B cell (primary cell): ENCODE measurements at regions not wholly inside any gene's neighbourhood (a gene's known extent, or its start where the extent isn't known, plus 50 kb on each side); places are given as distances from the start of the nearest gene placed in this dataset.

Experiments
- ATAC-seq: fragments of 200-7000 bp; cut with Tn5 transposase; one replicate; pipeline ENCODE4 v1.10.0; 2021; ENCODE audit warnings: low read depth, mild to moderate bottlenecking, moderate number of reproducible peaks, moderate library complexity
- CTCF ChIA-PET: fragments of 350-600 bp; sonication (Branson Sonifier 250); formaldehyde crosslinking; loops from one replicate; lab custom pipeline; 2021; ENCODE audit warnings: antibody characterized with exemption, inconsistent platforms; lab: Charles Lee
- POLR2A ChIA-PET: fragments of 350-600 bp; sonication (Branson Sonifier 250); formaldehyde crosslinking; loops from one replicate; lab custom pipeline; 2021; ENCODE audit warnings: antibody characterized with exemption; lab: Charles Lee
- DNase-seq: peaks from one replicate; pipeline ENCODE4 v3.0.0; 2013
- H2AFZ ChIP-seq: 2 replicates; pipeline ENCODE4 v1.6.1; 2012; ENCODE audit warnings: mild to moderate bottlenecking, low read depth, low read length; ENCODE audit not compliant: insufficient read depth, poor library complexity, severe bottlenecking
- H3K27ac ChIP-seq, 2 donors: 1 replicate in 1 of 2; 2 replicates in 1 of 2; pipeline ENCODE4 v1.5.1; 2012 to 2013; ENCODE audit warnings: low read length in 2 of 2, mild to moderate bottlenecking in 2 of 2, moderate library complexity in 1 of 2
- H3K27me3 ChIP-seq, 4 experiments: fragments of 200-600 bp in 1 of 4; sonication (generic) in 1 of 4; replicated peaks in 1 of 4; 1 replicate in 2 of 4; 2 replicates in 2 of 4; pipeline versions ENCODE4 v1.6.1 to v1.7.0; 2013 to 2016; ENCODE audit warnings: low read length in 3 of 4, mild to moderate bottlenecking in 2 of 4, mixed read lengths in 1 of 4, moderate library complexity in 1 of 4; ENCODE audit not compliant: insufficient read depth in 4 of 4, control insufficient read depth in 3 of 4; ENCODE audit errors: control extremely low read depth in 1 of 4
- H3K36me3 ChIP-seq, 2 experiments: replicated peaks in 1 of 2; 1 replicate in 1 of 2; 2 replicates in 1 of 2; pipeline versions ENCODE4 v1.6.1 to v1.7.1; 2013; ENCODE audit warnings: low read length in 1 of 2; ENCODE audit not compliant: insufficient read depth in 2 of 2, control insufficient read depth in 1 of 2; ENCODE audit errors: control extremely low read depth in 1 of 2, extremely low read depth in 1 of 2
- H3K4me1 ChIP-seq, 2 donors: fragments of 200-600 bp in 1 of 2; sonication (generic) in 1 of 2; 1 replicate in 1 of 2; 2 replicates in 1 of 2; pipeline versions ENCODE4 v1.5.1 to v1.6.1; 2013 to 2017; ENCODE audit warnings: low read length in 2 of 2; ENCODE audit not compliant: control insufficient read depth in 2 of 2, insufficient read depth in 2 of 2
- H3K4me2 ChIP-seq: replicated peaks from 2 replicates; pipeline ENCODE3; 2012; ENCODE audit warnings: mild to moderate bottlenecking, low read depth, low read length; ENCODE audit not compliant: poor library complexity, severe bottlenecking
- H3K4me3 ChIP-seq, 5 experiments: fragments of 200-600 bp in 1 of 5; sonication (generic) in 1 of 5; 1 replicate in 3 of 5; 2 replicates in 2 of 5; pipeline versions ENCODE4 v1.5.1 to v1.7.0; 2011 to 2016; ENCODE audit warnings: low read length in 4 of 5, mild to moderate bottlenecking in 4 of 5, low read depth in 2 of 5, control low read depth in 1 of 5, moderate library complexity in 1 of 5; ENCODE audit not compliant: insufficient read depth in 1 of 5; ENCODE audit errors: control extremely low read depth in 1 of 5, extremely low read depth in 1 of 5
- H3K79me2 ChIP-seq: fragments of 200-600 bp; sonication (generic); one replicate; pipeline ENCODE4 v1.6.0; 2016; ENCODE audit warnings: low read length; ENCODE audit not compliant: control insufficient read depth, insufficient read depth
- H3K9ac ChIP-seq: fragments of 200-600 bp; sonication (generic); 2 replicates; pipeline ENCODE4 v1.6.1; 2017; ENCODE audit warnings: mild to moderate bottlenecking, low read length, moderate library complexity
- H3K9me3 ChIP-seq, 3 donors: one replicate each; pipeline versions ENCODE4 v1.6.1 to v1.7.1; 2013; ENCODE audit warnings: low read length in 2 of 3; ENCODE audit not compliant: control insufficient read depth in 2 of 3, insufficient read depth in 1 of 3; ENCODE audit errors: control extremely low read depth in 1 of 3
- H4K20me1 ChIP-seq: 2 replicates; pipeline ENCODE4 v1.6.0; 2012; ENCODE audit warnings: mild to moderate bottlenecking, low read length; ENCODE audit not compliant: insufficient read depth, control insufficient read depth, poor library complexity, severe bottlenecking
- H3K27ac Mint-ChIP-seq: one replicate; pipeline ENCODE4 v1.8.0; 2021; ENCODE audit warnings: mixed read lengths
- H3K27me3 Mint-ChIP-seq: one replicate; pipeline ENCODE4 v1.8.0; 2021; ENCODE audit warnings: mixed read lengths
- H3K4me1 Mint-ChIP-seq: one replicate; pipeline ENCODE4 v1.8.0; 2021; ENCODE audit warnings: mixed read lengths
- H3K4me3 Mint-ChIP-seq: one replicate; pipeline ENCODE4 v1.8.0; 2021; ENCODE audit warnings: mixed read lengths
- H3K9me3 Mint-ChIP-seq: one replicate; pipeline ENCODE4 v1.8.0; 2022; ENCODE audit warnings: mixed read lengths; ENCODE audit not compliant: insufficient read depth
- CTCF ChIP-seq: fragments of 200-600 bp; IDR thresholded peaks from one replicate; pipeline ENCODE4 v1.8.0; 2022; ENCODE audit warnings: antibody characterized with exemption, mild to moderate bottlenecking
- EZH2 ChIP-seq: IDR thresholded peaks from 2 replicates; pipeline ENCODE4 v1.6.1; 2012; ENCODE audit warnings: borderline replicate concordance, low read depth, mild to moderate bottlenecking, moderate library complexity, low read length; ENCODE audit not compliant: insufficient read depth, poor library complexity, severe bottlenecking
- WGBS: methylation state at CpG from one replicate; pipeline ENCODE4 v1.1.5; 2013; ENCODE audit warnings: missing lambda C conversion rate; ENCODE audit not compliant: insufficient coverage; 5-methylcytosine and 5-hydroxymethylcytosine counted together
- intact Hi-C: fragments of 100-400 bp; cut with micrococcal nuclease; formaldehyde crosslinking; loops from one replicate; pipeline ENCODE4 v1.10.0; 2022

GRCh38 chr3:109640146-109640652, 302.9 kb upstream of the DPPA4 start:
- ChIA-PET CTCF (no interaction called here), POLR2A (no interaction called here)
- TF ChIP-seq EZH2 (no peak), CTCF (no peak)
- H4K20me1 ChIP-seq: no peaks in the 10 kb centered on the region
- H3K27ac Mint-ChIP-seq: no peak overlapping the region
- peaks cover 2% of the 10 kb centered on the region for H3K9me3 Mint-ChIP-seq
- H3K9ac ChIP-seq: no peak overlapping the region
- H3K4me3 Mint-ChIP-seq: no peak overlapping the region
- no peaks in the 10 kb centered on the region for H3K27me3 ChIP-seq
- no peak for DNase-seq
- no peaks in the 10 kb centered on the region for H3K9me3 ChIP-seq
- no peaks in the 10 kb centered on the region for H3K36me3 ChIP-seq
- no peak overlapping the region for H3K27ac ChIP-seq
- H3K79me2 ChIP-seq: no peaks in the 10 kb centered on the region
- no peak overlapping the region for H2AFZ ChIP-seq
- no peaks in the 10 kb centered on the region for H3K4me1 Mint-ChIP-seq
- no peak overlapping the region for H3K4me3 ChIP-seq
- H3K4me1 ChIP-seq: no peaks in the 10 kb centered on the region
- no peak overlapping the region for H3K4me2 ChIP-seq
- no peak for ATAC-seq
- intact Hi-C loops: no loop called here
- H3K27me3 Mint-ChIP-seq: no peaks in the 10 kb centered on the region
- 83% methylated on average over 1 of the region's 4 CpGs for WGBS

- Mint-ChIP-seq H3K4me3 (no peak overlapping the region), H3K27ac (no peak overlapping the region), H3K4me1 (no peaks in the 10 kb centered on the region), H3K9me3 (peaks cover 2% of the 10 kb centered on the region), H3K27me3 (no peaks in the 10 kb centered on the region)
- H3K9ac ChIP-seq: no peak overlapping the region
- ChIA-PET CTCF (no interaction called here), POLR2A (no interaction called here)
- H3K79me2 ChIP-seq: no peaks in the 10 kb centered on the region
- no peaks in the 10 kb centered on the region for H3K36me3 ChIP-seq
- no peaks in the 10 kb centered on the region for H3K9me3 ChIP-seq
- H3K4me3 ChIP-seq: no peak overlapping the region
- H3K27me3 ChIP-seq: no peaks in the 10 kb centered on the region
- intact Hi-C loops: no loop called here
- H2AFZ ChIP-seq: no peak overlapping the region
- no peak for TF ChIP-seq EZH2
- no peak for TF ChIP-seq CTCF
- no peak overlapping the region for H3K4me2 ChIP-seq
- ATAC-seq (no peak), DNase-seq (no peak)
- no peaks in the 10 kb centered on the region for H4K20me1 ChIP-seq
- H3K4me1 ChIP-seq: no peaks in the 10 kb centered on the region
- no CpG with 5 or more reads among the region's 1 CpG for WGBS
- no peak overlapping the region for H3K27ac ChIP-seq
Measured at GRCh38 chr3:109642025-109642424, 304.7 kb upstream of the DPPA4 start.
